Panc1 (cell line): ENCODE measurements at regions not wholly inside any gene's neighbourhood (a gene's known extent, or its start where the extent isn't known, plus 50 kb on each side); places are given as distances from the start of the nearest gene placed in this dataset.

Experiments used
- ATAC-seq: fragments of 200-7000 bp; cut with Tn5 transposase; 2 replicates; pipeline ENCODE4 v1.9.1; 2020; ENCODE audit warnings: mild to moderate bottlenecking, moderate library complexity
- BruUV-seq: library from RNA; stranded (reverse); fragments of 400-500 nt; replicated peaks from 2 replicates; lab custom pipeline; 2021; lab: Mats Ljungman, UMichigan
- CTCF ChIA-PET: fragments of 300-600 bp; sonication (Branson Sonifier 250); formaldehyde crosslinking; loops from one replicate; lab custom pipeline; 2022; ENCODE audit warnings: antibody characterized with exemption; lab: Charles Lee
- POLR2A ChIA-PET: fragments of 300-600 bp; sonication (Branson Sonifier 250); formaldehyde crosslinking; loops from one replicate; lab custom pipeline; 2022; ENCODE audit warnings: antibody characterized with exemption; lab: Charles Lee
- DNase-seq: peaks from one replicate; pipeline ENCODE4 v3.0.0-alpha.2; 2010; ENCODE audit warnings: low read depth, low spot score
- H3K27ac ChIP-seq: 2 replicates; pipeline ENCODE4 v1.5.1; 2011; ENCODE audit warnings: mild to moderate bottlenecking, low read length, inconsistent platforms
- H3K27me3 ChIP-seq: fragments of 200-500 bp; sonication (Bioruptor generic); 2 replicates; pipeline ENCODE4 v1.6.0; 2014; ENCODE audit warnings: low read length, inconsistent platforms; ENCODE audit not compliant: control insufficient read depth, insufficient read depth
- H3K36me3 ChIP-seq: fragments of 200-500 bp; sonication (Bioruptor generic); 2 replicates; pipeline ENCODE4 v1.5.1; 2014; ENCODE audit warnings: inconsistent platforms, mild to moderate bottlenecking, low read length, moderate library complexity; ENCODE audit not compliant: control insufficient read depth, insufficient read depth
- H3K4me1 ChIP-seq: 2 replicates; pipeline ENCODE4 v1.5.1; 2011; ENCODE audit warnings: inconsistent platforms, mild to moderate bottlenecking, low read length, moderate library complexity; ENCODE audit not compliant: control insufficient read depth, insufficient read depth
- H3K4me3 ChIP-seq, 2 experiments: 2 replicates each; pipeline ENCODE4 v1.5.1; 2011 to 2012; ENCODE audit warnings: low read depth in 2 of 2, low read length in 2 of 2, mild to moderate bottlenecking in 2 of 2, inconsistent platforms in 1 of 2, moderate library complexity in 1 of 2
- H3K9me3 ChIP-seq: fragments of 200-500 bp; sonication (Bioruptor generic); 2 replicates; pipeline ENCODE4 v1.5.1; 2014; ENCODE audit warnings: low read depth, mild to moderate bottlenecking, inconsistent platforms, low read length, moderate library complexity; ENCODE audit not compliant: control insufficient read depth, insufficient read depth
- CTCF ChIP-seq: fragments of 450-650 bp; IDR thresholded peaks from 2 replicates; pipeline ENCODE4 v1.5.1; 2017; ENCODE audit warnings: mild to moderate bottlenecking
- POLR2AphosphoS5 ChIP-seq: IDR thresholded peaks from 2 replicates; pipeline ENCODE4 v1.6.1; 2012; ENCODE audit warnings: mild to moderate bottlenecking, low read depth, low read length, moderate library complexity
- REST ChIP-seq, 2 experiments: IDR thresholded peaks; 2 replicates each; pipeline ENCODE4 v1.6.1; 2011 to 2012; ENCODE audit warnings: low read depth in 2 of 2, control low read depth in 1 of 2, low read length in 1 of 2, mild to moderate bottlenecking in 1 of 2, moderate library complexity in 1 of 2; ENCODE audit not compliant: insufficient read depth in 1 of 2
- SIN3A ChIP-seq: IDR thresholded peaks from 2 replicates; pipeline ENCODE4 v1.6.1; 2012; ENCODE audit warnings: low read depth, mild to moderate bottlenecking, low read length, moderate library complexity, borderline replicate concordance; ENCODE audit not compliant: insufficient read depth
- TCF7L2 ChIP-seq: IDR thresholded peaks from 2 replicates; pipeline ENCODE4 v1.6.1; 2011; ENCODE audit warnings: mild to moderate bottlenecking, low read depth, low read length, inconsistent platforms
- in situ Hi-C: cut with HindIII; loops from 2 replicates; pipeline ENCODE4 v1.10.0; 2016; ENCODE audit warnings: low sequenced_read_pairs, low pct_unique_long_range_greater_than_20kb
- intact Hi-C: fragments of 100-400 bp; cut with micrococcal nuclease; formaldehyde crosslinking; loops from one replicate; pipeline ENCODE4 v1.10.0; 2022; ENCODE audit not compliant: unreplicated experiment

- ATAC-seq: no peak
- Histone ChIP-seq H3K36me3 (no peaks in the 10 kb centered on the region), H3K27ac (no peak overlapping the region), H3K4me1 (no peaks in the 10 kb centered on the region), H3K4me3 (no peak overlapping the region), H3K27me3 (no peaks in the 10 kb centered on the region), H3K9me3 (no peaks in the 10 kb centered on the region; the same call in 1 of the 2 replicates)
- ChIA-PET POLR2A (no interaction called here), CTCF (no interaction called here)
- BruUV-seq: no TSS peak
- intact Hi-C loops: no loop called here
- no peak for DNase-seq
- no peak for TF ChIP-seq TCF7L2
- TF ChIP-seq CTCF: no peak
- no peak for TF ChIP-seq REST (IDR thresholded peaks at IDR 0.05; ENCODE audit: insufficient read depth in 1 of 2, low read depth in 2 of 2, low read length in 1 of 2)
- no peak for TF ChIP-seq POLR2AphosphoS5
- TF ChIP-seq SIN3A: no peak
- in situ Hi-C loops: no loop called here
Observed at GRCh38 chr5:74361406-74362358, 278.8 kb downstream of the ENC1 start.

GRCh38 chr5:74360535-74361210, 279.9 kb downstream of the ENC1 start:
- Histone ChIP-seq H3K4me1 (no peaks in the 10 kb centered on the region), H3K36me3 (no peaks in the 10 kb centered on the region), H3K27me3 (no peaks in the 10 kb centered on the region), H3K9me3 (no peaks in the 10 kb centered on the region), H3K4me3 (no peak overlapping the region), H3K27ac (no peak overlapping the region)
- no TSS peak for BruUV-seq
- ChIA-PET POLR2A (no interaction called here), CTCF (no interaction called here)
- ATAC-seq: no peak
- no peak for DNase-seq
- in situ Hi-C loops (no loop called here), intact Hi-C loops (no loop called here)
- TF ChIP-seq POLR2AphosphoS5 (no peak), REST (IDR thresholded peaks at IDR 0.05; ENCODE audit: insufficient read depth in 1 of 2, low read depth in 2 of 2, low read length in 1 of 2) (no peak), TCF7L2 (no peak), SIN3A (no peak), CTCF (no peak)
